Natural killer cell treated with Interleukin-12 subunit alpha and Interleukin-12 subunit beta and Interleukin-15 and Interleukin-18, amount 100 ng/mL, for 72 hours (primary cell): ENCODE measurements at regions not wholly inside any gene's neighbourhood (a gene's known extent, or its start where the extent isn't known, plus 50 kb on each side); places are given as distances from the start of the nearest gene placed in this dataset.
"Not testable (repeated sequence)": the region's sequence is repeated elsewhere in the genome, so short reads cannot be mapped to it uniquely, and the experiment has no call there.

Experiments
- ATAC-seq, 2 donors: fragments of 150-1000 bp; cut with Tn5 transposase in 1 of 2; sonication (Bioruptor Pico), chemical (Tn5 transposase) in 1 of 2; 2 replicates each; pipeline ENCODE4 v1.10.0; 2021
- DNase-seq: peaks from one replicate; pipeline ENCODE4 v3.0.0; 2022; ENCODE audit warnings: low spot score
- H3K27ac Mint-ChIP-seq, 2 donors: 1 replicate in 1 of 2; 2 replicates in 1 of 2; pipeline ENCODE4 v1.8.0; 2022; ENCODE audit warnings: mixed read lengths in 2 of 2, mild to moderate bottlenecking in 1 of 2, moderate library complexity in 1 of 2
- H3K27me3 Mint-ChIP-seq, 2 donors: 1 replicate in 1 of 2; 2 replicates in 1 of 2; pipeline ENCODE4 v1.8.0; 2022; ENCODE audit warnings: mixed read lengths in 2 of 2
- H3K36me3 Mint-ChIP-seq: one replicate; pipeline ENCODE4 v1.8.0; 2022; ENCODE audit warnings: mixed read lengths
- H3K4me1 Mint-ChIP-seq, 2 donors: 1 replicate in 1 of 2; 2 replicates in 1 of 2; pipeline ENCODE4 v1.8.0; 2022; ENCODE audit warnings: low read depth in 2 of 2, mixed read lengths in 2 of 2, mild to moderate bottlenecking in 1 of 2
- H3K4me3 Mint-ChIP-seq: one replicate; pipeline ENCODE4 v1.8.0; 2022; ENCODE audit warnings: mixed read lengths
- H3K9me3 Mint-ChIP-seq: 2 replicates; pipeline ENCODE4 v1.8.0; 2022; ENCODE audit warnings: mixed read lengths

- Mint-ChIP-seq H3K36me3 (no peaks in the 10 kb centered on the region), H3K9me3 (peaks cover 3% of the 10 kb centered on the region), H3K27me3 (no peaks in the 10 kb centered on the region), H3K4me3 (no peak overlapping the region), H3K27ac (no peak overlapping the region), H3K4me1 (no peaks in the 10 kb centered on the region)
- ATAC-seq (no peak), DNase-seq (no peak)
Measured at GRCh38 chr16:76670125-76670857, 393.1 kb downstream of the CNTNAP4 start.

- no peak for DNase-seq
- H3K4me3 Mint-ChIP-seq: no peak overlapping the region
- H3K4me1 Mint-ChIP-seq: no peaks in the 10 kb centered on the region
- no peak for ATAC-seq
- H3K36me3 Mint-ChIP-seq: no peaks in the 10 kb centered on the region
- H3K27ac Mint-ChIP-seq: no peak overlapping the region
- H3K27me3 Mint-ChIP-seq: no peaks in the 10 kb centered on the region
- H3K9me3 Mint-ChIP-seq: peaks cover 3% of the 10 kb centered on the region
Measured at GRCh38 chr16:76676356-76676755, 399.2 kb downstream of the CNTNAP4 start.

GRCh38 chr16:76681296-76681695 is 404.1 kb downstream of the CNTNAP4 start:
- Mint-ChIP-seq H3K4me3 (no peak overlapping the region), H3K27me3 (no peaks in the 10 kb centered on the region), H3K27ac (no peak overlapping the region)

GRCh38 chr16:76683051-76683450 is 405.9 kb downstream of the CNTNAP4 start:
- peaks cover 14% of the 10 kb centered on the region for H3K9me3 Mint-ChIP-seq
- no peak overlapping the region for H3K4me3 Mint-ChIP-seq
- no peaks in the 10 kb centered on the region for H3K36me3 Mint-ChIP-seq
- no peak overlapping the region for H3K27ac Mint-ChIP-seq
- H3K27me3 Mint-ChIP-seq: no peaks in the 10 kb centered on the region
- DNase-seq (no peak), ATAC-seq (no peak)
- H3K4me1 Mint-ChIP-seq: no peaks in the 10 kb centered on the region

More at GRCh38 chr16:76681296-76681695, 404.1 kb downstream of the CNTNAP4 start:
- no peaks in the 10 kb centered on the region for H3K4me1 Mint-ChIP-seq
- no peaks in the 10 kb centered on the region for H3K36me3 Mint-ChIP-seq
- DNase-seq (no peak), ATAC-seq (no peak)
- H3K9me3 Mint-ChIP-seq: peaks cover 6% of the 10 kb centered on the region

GRCh38 chr16:76696876-76697275 is 419.7 kb downstream of the CNTNAP4 start:
- Mint-ChIP-seq H3K36me3 (peaks cover 6% of the 10 kb centered on the region), H3K4me1 (no peaks in the 10 kb centered on the region), H3K4me3 (no peak overlapping the region), H3K27me3 (no peaks in the 10 kb centered on the region), H3K27ac (no peak overlapping the region), H3K9me3 (peaks cover 26% of the 10 kb centered on the region)
- no peak for DNase-seq
- ATAC-seq: no peak

- DNase-seq (no peak), ATAC-seq (no peak)
- H3K4me1 Mint-ChIP-seq: no peaks in the 10 kb centered on the region
- no peak overlapping the region for H3K4me3 Mint-ChIP-seq
- no peak overlapping the region for H3K27ac Mint-ChIP-seq
- H3K27me3 Mint-ChIP-seq: no peaks in the 10 kb centered on the region
- peaks cover 9% of the 10 kb centered on the region for H3K9me3 Mint-ChIP-seq
- peaks cover 4% of the 10 kb centered on the region for H3K36me3 Mint-ChIP-seq
Measured at GRCh38 chr16:76705892-76706291, 428.7 kb downstream of the CNTNAP4 start.

GRCh38 chr16:76713191-76713590 is 436.0 kb downstream of the CNTNAP4 start:
- no peaks in the 10 kb centered on the region for H3K4me1 Mint-ChIP-seq
- DNase-seq (no peak), ATAC-seq (no peak)
- H3K9me3 Mint-ChIP-seq: peaks cover 13% of the 10 kb centered on the region
- H3K36me3 Mint-ChIP-seq: peaks cover 6% of the 10 kb centered on the region
- H3K4me3 Mint-ChIP-seq: no peak overlapping the region
- no peak overlapping the region for H3K27ac Mint-ChIP-seq
- no peaks in the 10 kb centered on the region for H3K27me3 Mint-ChIP-seq

GRCh38 chr16:76716251-76716650 is 439.1 kb downstream of the CNTNAP4 start:
- H3K4me1 Mint-ChIP-seq, H3K27ac Mint-ChIP-seq, DNase-seq, ATAC-seq, H3K27me3 Mint-ChIP-seq, H3K4me3 Mint-ChIP-seq: not testable (repeated sequence)
- Mint-ChIP-seq H3K36me3 (peaks cover 14% of the 10 kb centered on the region), H3K9me3 (peaks cover 22% of the 10 kb centered on the region)

- no peak for ATAC-seq
- H3K9me3 Mint-ChIP-seq: peaks cover 17% of the 10 kb centered on the region
- no peak for DNase-seq
- H3K27me3 Mint-ChIP-seq: no peaks in the 10 kb centered on the region
- no peak overlapping the region for H3K4me3 Mint-ChIP-seq
- no peak overlapping the region for H3K27ac Mint-ChIP-seq
- no peaks in the 10 kb centered on the region for H3K4me1 Mint-ChIP-seq
- peaks cover 3% of the 10 kb centered on the region for H3K36me3 Mint-ChIP-seq
Measured at GRCh38 chr16:76724181-76724580, 447.0 kb downstream of the CNTNAP4 start.

- DNase-seq: no peak
- no peak for ATAC-seq
Measured at GRCh38 chr16:76729525-76729924, 452.3 kb downstream of the CNTNAP4 start.

GRCh38 chr16:76732894-76733293 is 455.7 kb downstream of the CNTNAP4 start:
- no peak for DNase-seq
- peaks cover 12% of the 10 kb centered on the region for H3K9me3 Mint-ChIP-seq
- no peak overlapping the region for H3K4me3 Mint-ChIP-seq
- no peaks in the 10 kb centered on the region for H3K4me1 Mint-ChIP-seq
- no peak for ATAC-seq
- H3K27me3 Mint-ChIP-seq: no peaks in the 10 kb centered on the region
- no peaks in the 10 kb centered on the region for H3K36me3 Mint-ChIP-seq
- H3K27ac Mint-ChIP-seq: no peak overlapping the region

More at GRCh38 chr16:76729525-76729924, 452.3 kb downstream of the CNTNAP4 start:
- H3K36me3 Mint-ChIP-seq: no peaks in the 10 kb centered on the region
- H3K4me3 Mint-ChIP-seq: no peak overlapping the region
- peaks cover 14% of the 10 kb centered on the region for H3K9me3 Mint-ChIP-seq
- H3K27me3 Mint-ChIP-seq: no peaks in the 10 kb centered on the region
- H3K27ac Mint-ChIP-seq: no peak overlapping the region
- H3K4me1 Mint-ChIP-seq: no peaks in the 10 kb centered on the region

GRCh38 chr16:76741623-76742022 is 449.4 kb upstream of the MON1B start:
- Mint-ChIP-seq H3K4me1 (no peaks in the 10 kb centered on the region), H3K9me3 (peaks cover 26% of the 10 kb centered on the region), H3K36me3 (peaks cover 17% of the 10 kb centered on the region), H3K4me3 (no peak overlapping the region), H3K27me3 (no peaks in the 10 kb centered on the region), H3K27ac (no peak overlapping the region)
- ATAC-seq: no peak
- no peak for DNase-seq

GRCh38 chr16:76748461-76749348 is 442.3 kb upstream of the MON1B start:
- H3K4me3 Mint-ChIP-seq: no peak overlapping the region
- H3K27me3 Mint-ChIP-seq: no peaks in the 10 kb centered on the region
- H3K4me1 Mint-ChIP-seq: no peaks in the 10 kb centered on the region
- peaks cover 8% of the 10 kb centered on the region for H3K9me3 Mint-ChIP-seq
- peaks cover 5% of the 10 kb centered on the region for H3K36me3 Mint-ChIP-seq
- DNase-seq: no peak
- no peak for ATAC-seq
- H3K27ac Mint-ChIP-seq: no peak overlapping the region

GRCh38 chr16:76749780-76750375 is 441.1 kb upstream of the MON1B start:
- Mint-ChIP-seq H3K4me1 (no peaks in the 10 kb centered on the region), H3K9me3 (peaks cover 8% of the 10 kb centered on the region), H3K27me3 (no peaks in the 10 kb centered on the region), H3K4me3 (no peak overlapping the region), H3K36me3 (peaks cover 5% of the 10 kb centered on the region), H3K27ac (no peak overlapping the region)
- ATAC-seq (no peak), DNase-seq (no peak)
